ENCODE measurements at regions not wholly inside any gene's neighbourhood (a gene's known extent, or its start where the extent isn't known, plus 50 kb on each side); places are given as distances from the start of the nearest gene placed in this dataset.
"Not testable (repeated sequence)": the region's sequence is repeated elsewhere in the genome, so short reads cannot be mapped to it uniquely, and the experiment has no call there.

DNA sequence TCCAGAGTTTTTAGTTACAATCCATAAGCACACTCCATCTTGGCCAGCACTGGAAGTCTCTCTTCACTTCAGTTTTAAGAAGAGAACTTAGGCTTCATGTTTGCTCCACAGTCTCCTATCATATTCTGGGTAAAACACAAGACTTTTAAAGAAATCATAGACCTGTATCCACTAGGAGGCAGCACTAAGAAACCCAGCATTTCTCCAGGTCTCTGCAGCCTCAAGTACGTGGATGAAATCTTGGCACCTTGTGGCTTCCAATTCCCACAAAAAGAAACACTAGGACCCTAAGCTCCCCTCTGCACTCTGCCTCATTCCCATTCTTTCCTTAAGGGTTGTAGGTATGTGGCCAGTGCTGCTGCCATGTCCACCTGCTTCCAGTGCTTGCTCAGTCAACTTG, 367.3 kb upstream of the CASK start:
- DNase-seq (ENCODE audit: low read depth in 2 of 2): no peak

DNA sequence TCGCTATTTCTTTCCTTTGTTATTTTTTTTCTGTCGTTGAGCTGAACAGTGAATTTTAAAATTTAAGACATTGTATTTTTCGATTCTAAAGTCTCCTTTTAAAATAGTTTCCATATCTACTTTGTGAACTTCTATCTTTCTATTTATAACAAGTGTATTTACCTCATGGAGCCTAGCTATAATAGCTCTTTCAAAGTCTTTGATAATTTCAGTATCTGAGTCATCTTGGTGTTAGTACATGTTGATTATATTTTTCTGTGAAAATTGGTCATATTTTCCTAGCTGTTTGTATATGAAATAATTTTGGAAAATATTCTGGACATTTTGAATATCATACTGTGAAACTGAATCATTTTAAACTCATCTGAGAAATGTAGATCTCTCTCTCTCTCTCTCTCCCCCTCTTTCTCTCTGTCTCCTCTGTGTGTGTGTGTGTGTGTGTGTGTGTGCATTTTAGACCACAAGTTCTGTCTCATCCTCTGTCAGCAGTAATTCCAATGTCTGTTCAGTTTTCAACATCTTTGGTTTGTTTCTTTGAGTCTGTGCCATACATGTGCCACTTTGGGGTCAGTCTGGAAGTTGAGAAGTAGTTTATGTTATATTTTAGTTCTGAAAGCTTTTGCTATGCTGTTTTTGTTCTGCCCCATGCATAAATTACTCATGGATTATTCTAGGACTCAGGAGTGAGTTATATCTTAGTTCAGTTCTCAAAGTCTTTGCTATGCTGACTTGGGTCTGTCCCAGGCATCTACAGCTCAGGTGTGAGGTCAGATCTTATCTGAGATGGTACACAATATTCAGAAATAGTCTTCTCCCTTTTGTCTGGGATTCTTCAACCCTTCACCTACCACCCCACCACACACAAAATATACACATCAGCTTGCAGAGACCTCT, 366.4 kb upstream of the CASK start:
- no peak for DNase-seq (ENCODE audit: low read depth in 2 of 2)

DNA sequence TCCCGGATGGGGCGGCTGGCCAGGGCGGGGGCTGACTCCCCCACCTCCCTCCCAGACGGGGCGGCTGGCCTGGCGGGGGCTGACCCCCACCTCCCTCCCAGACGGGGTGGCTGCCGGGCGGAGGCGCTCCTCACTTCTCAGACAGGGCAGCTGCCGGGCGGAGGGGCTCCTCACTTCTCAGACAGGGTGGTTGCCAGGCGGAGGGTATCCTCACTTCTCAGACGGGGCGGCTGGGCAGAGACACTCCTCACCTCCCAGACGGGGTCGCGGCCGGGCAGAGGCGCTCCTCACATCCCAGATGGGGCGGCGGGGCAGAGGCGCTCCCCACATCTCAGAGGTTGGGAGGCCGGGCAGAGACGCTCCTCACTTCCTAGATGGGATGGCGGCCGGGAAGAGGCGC, 362.3 kb upstream of the CASK start:
- DNase-seq (ENCODE audit: low read depth in 2 of 2): not testable (repeated sequence)

DNA sequence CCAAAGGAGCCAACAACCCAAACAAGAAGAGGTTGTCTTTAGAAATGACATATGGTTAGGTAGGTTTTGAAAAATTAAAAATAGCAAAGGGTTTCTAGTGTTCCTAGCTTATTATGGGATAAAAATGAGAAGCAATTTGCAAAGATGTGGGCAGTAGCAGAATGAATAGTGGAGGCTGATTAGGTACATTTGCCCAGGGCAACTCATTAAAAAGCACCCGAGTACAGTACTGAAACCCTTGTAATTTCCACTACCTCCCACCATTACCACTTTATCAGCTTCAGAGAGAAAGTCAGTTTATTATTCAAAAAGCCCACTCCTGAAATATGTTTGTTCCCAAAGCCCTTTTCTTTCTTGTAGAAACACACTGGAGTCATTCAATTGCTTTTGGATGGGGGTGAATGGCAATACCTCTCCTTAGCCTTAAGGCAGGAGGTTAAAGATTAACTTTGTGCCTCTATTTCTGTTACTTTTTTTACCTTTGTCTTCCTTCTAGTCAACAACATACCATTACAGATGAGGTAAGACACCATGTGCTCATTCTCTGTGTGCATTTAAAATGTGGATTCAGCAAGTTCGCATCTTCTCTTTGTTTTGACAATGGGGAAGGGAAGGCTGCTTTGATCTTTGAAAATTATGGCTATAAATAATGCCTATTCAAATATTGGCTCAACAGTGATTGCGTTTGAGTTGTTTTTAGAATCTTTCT, 353.8 kb upstream of the CASK start:
- DNase-seq (ENCODE audit: low read depth in 2 of 2): no peak

DNA sequence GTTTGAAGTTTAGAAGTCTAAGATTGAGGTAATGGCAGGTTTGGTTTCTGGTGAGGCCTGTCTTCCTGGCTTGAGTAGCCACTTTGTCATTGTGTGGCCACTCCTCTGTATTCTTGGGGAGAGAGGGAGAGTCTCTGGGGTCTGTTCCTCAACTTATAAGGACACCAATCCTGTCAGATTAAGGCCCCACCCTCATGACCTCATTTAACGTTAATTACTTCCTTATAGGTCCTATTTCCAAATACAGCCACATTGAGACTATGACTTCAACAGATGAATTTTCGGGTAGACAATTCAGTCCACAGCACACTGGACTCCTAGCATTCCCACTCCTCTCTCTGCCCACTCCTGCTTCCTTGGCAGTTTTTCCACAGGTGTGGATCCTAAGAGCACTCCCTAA, 350.8 kb upstream of the CASK start:
- DNase-seq (ENCODE audit: low read depth in 2 of 2): no peak

DNA sequence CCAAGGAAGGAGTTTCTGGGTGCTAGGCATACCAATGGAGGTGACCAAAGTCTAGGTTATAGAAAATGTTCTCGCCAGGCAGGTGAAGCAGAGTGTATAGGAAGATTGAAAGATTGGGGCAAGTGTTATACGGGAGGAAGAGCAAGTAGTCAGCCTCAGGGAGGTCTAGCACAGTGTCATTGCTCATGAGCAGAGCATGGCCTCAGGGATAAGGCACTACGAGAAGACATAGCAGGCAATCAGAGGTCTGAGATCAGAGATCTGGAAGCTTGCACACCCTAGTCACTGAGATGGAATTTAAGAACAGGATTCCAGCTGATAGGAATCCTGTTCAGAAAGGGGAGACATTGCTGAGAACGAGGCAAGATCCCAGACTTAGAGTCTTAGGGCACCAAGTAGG, 350.0 kb upstream of the CASK start:
- DNase-seq (ENCODE audit: low read depth in 2 of 2): no peak

DNA sequence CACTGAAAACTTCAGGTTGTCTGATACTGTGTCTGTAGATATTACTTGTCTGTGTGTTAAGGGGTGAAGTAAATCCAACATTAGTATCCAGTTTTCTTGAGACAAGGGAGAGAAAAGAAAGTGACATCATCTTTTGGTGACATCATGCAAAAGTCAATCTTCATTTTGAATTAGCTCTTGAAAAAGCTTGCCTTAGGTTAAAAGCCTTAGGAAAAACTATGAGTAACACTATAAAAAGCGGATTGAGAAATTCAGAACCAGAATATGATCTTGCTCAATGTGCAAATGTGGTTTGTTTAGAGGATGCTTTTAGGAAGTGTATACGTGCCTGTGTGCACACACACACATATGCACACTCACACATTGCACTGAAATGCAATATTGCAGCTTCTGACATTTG, 345.8 kb upstream of the CASK start:
- DNase-seq (ENCODE audit: low read depth in 2 of 2): peak; percentile 36 to 42

DNA sequence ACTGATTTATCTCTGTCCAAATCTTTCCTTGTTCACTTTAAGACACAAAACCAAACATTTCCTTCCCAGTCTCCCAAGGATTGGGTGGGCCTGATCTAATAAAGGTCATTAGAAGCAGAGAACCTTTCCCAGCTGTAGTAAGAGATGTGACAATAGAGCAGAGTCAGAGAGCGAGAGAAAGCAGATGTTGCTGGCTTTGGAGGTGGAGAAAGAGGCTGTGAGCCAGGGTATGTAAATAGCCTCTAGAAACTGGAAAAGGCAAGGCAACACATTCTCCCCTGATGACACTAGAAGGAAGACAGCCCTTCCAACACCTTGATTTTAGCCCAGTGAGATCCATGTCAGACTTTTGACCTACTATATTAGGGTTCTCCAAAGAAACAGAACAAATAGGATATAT, 337.5 kb upstream of the CASK start:
- DNase-seq (ENCODE audit: low read depth in 2 of 2): no peak

DNA sequence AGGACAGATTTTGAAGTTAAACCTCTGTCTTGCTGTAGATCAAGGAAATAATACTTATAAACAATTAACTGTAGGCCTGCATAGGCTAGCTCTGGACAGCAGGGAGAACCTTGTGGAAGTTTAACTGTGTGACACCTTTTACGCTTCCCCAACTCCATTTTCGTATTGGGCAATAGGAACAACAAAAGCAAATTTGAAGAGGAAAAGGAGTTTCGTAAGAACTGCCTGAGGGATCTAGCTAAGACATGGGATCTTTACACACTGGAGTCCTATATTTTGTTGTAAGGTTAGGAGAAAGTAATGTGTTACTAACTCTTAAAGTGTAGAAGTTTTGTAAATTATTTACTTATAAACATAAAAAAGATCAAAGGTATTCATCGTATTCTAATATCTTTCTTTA, 324.9 kb upstream of the CASK start:
- DNase-seq (ENCODE audit: low read depth in 2 of 2): no peak

DNA sequence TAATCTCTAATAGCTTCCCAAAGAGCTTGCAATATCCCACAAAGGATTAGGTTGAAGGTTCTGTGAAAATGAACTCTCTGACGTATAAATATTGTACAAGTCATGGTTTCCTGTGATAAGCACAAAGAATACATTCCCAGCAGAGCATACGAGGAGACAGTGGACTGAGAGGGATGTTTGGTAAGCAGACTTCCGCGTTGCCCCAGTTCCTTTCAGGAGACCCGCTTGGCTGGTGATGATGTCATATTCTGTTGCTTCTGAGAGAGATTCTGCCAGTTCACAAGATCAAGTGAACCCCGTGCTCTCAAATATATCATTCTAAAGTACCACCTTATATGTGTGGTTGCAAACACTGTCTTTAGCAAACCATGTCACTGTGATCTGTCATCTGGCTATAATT, 323.9 kb upstream of the CASK start:
- DNase-seq (ENCODE audit: low read depth in 2 of 2): no peak

DNA sequence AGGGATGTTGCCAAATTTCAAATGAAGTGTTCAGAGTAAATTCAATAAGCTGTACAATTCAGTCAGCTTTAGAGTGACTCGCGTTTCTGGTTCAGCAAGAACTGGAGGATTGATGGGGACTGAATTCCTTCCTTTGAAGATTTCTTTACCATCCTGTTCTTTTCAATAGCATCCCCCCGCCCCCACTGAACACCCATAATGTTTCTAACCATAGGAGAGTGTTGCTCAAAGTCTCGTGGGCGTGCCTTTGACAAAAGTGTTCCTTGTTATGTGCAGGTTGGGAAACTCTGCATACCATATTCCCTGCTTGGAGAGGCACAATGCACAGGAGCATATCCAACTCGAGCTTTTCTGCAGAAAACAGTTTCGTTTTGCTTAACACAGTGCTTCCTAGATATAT, 323.5 kb upstream of the CASK start:
- DNase-seq (ENCODE audit: low read depth in 2 of 2): no peak

DNA sequence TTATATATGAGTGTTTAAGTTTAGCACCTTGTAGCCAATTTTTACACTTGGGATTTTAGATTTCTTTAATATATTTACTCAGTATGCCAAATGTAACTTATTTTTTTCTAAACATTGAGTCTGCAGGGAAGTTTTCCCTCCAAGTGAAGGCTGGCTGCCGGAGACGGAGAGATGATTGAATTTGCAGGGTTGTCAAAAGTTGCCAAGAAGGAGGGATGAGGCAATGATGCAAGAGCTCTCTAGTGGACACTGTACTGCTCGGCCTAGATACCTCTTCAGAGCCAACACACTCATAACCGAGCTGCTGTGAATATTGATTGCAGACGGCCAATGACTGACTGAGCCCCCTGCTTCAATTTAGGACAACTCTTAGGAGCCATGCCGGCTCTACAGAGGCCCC, 318.6 kb upstream of the CASK start:
- no peak for DNase-seq (ENCODE audit: low read depth in 2 of 2)

DNA sequence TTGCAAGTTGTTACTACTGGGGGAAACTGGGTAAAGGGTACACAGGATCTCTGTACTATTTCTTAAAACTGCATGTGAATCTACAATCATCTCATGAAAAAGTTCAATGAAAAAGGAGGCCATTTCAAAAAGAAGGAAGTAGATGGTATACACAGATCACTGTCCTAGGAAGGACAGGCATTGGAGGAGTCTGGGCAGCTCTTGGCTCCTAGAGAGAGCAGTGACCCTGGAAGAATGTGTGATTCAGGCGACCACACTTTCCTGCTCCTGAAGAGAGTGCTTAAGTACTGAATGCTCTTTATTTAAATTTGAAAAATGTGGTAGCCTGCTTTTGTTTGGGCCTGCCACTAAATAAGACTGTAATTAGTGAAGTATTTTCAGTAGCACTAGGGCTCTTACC, 318.1 kb upstream of the CASK start:
- no peak for DNase-seq (ENCODE audit: low read depth in 2 of 2)

DNA sequence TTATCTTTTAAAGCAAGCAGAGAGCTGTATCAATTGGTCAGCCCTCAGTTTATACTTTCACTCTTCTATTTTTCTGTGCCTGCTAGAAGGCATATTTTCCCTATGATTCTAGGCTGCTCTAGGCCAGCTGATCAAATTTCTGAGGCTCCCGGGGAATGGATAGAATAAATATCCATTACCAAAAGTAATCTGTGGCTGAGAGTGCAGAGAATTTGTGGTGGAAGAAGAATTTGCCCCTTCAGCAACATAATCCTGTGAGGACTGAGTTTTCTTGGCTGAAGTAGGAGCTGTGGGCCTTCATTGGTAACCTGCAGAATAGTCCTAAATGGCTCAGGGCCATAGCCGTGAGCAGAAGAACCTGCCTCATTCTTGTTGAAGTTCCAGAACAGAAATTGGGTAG, 314.6 kb upstream of the CASK start:
- DNase-seq (ENCODE audit: low read depth in 2 of 2): no peak

DNA sequence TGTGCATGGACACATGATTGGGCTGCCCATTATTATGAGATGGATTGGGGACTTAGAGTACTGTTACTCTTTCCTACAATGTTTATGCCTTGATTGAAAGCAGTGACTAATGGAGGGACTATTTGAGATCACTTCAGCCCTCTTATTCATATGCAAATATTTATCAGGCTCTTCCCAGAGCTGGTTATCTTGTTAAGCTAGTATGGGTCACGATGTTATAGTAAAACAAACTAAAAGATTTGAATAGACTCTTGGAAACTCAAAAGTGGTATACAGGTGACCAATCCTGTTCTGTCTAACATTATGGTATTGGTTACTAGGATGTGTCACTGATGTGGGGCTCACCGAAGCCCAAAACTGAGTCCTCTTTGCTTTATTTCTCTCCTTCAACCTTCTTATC, 306.2 kb upstream of the CASK start:
- DNase-seq (ENCODE audit: low read depth in 2 of 2): no peak

DNA sequence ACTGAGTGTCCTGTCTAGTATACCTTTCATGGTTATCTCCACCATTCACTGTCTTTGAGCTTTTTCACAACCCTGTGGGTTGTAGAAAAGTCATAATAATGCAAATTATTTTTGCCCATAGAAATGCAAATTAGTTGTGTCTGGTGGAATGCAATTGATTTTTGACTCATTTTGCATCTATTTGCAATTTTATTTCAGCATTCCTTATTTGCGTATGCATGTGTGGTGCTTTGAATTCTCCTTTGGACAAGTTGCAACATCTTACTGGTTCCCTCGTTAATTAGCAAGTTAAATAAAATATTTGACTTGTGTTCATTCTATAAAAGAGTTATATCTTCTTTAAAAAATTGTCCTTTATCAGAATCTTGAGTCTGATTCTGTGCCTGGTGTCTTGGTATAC, 297.3 kb upstream of the CASK start:
- DNase-seq (ENCODE audit: low read depth in 2 of 2): no peak

DNA sequence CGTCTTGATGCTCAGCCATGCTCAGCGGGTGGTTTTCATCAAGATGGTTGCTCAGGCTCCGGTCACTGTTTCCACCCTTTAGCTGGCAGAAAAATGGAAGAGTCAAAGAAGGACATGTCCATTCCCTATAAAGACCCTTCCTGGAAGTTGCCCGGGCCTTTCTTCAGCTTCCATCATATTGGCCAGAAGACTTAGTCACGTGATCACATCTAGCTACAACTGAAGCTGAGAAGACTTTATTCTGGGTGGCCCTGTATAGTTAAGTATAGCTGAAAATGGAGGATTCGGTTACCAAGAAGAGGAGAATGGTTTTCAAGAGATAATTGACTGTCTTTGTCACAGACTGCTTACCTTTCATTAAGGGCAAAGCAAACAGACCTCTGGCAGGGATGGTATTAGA, 296.7 kb upstream of the CASK start:
- no peak for DNase-seq (ENCODE audit: low read depth in 2 of 2)

DNA sequence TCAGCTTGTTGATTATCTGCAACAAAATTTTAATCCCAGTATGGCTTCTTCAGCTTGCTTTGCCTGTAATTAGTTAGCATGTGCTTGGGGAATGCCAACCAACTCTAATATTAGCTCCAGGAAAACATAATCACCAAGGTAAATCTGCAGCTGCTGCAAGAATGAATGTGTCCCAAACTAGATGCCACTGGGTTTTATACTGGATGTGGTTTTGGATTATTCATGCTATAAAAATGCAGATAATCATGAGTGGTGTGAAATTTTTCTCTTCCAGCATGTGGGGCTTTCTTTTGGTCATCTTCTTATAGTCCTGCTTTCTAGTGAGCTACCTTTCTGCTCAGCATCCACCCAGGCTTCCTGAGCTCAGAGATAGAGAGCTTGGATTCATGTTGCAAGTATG, 295.9 kb upstream of the CASK start:
- no peak for DNase-seq (ENCODE audit: low read depth in 2 of 2)

DNA sequence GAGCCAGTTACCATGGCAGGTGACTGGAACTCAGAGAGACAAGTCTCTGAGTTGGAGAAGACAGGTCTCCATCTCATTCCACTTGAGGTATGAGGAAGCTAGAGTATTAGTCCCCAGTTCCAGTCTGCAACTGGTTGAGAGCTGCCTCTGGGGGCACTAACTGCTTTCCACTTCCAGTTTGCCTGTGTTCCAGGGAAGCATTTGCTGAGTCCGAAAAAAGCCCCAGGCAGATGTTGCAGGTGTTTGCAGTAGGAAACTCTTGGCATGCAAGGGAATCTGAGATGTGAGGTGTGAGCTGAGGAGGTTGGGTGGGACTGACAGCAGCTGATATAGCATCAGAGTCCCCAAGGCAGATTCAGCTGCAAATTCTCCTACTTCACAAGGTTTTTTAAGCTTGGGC, 272.2 kb upstream of the CASK start:
- DNase-seq (ENCODE audit: low read depth in 2 of 2): no peak

DNA sequence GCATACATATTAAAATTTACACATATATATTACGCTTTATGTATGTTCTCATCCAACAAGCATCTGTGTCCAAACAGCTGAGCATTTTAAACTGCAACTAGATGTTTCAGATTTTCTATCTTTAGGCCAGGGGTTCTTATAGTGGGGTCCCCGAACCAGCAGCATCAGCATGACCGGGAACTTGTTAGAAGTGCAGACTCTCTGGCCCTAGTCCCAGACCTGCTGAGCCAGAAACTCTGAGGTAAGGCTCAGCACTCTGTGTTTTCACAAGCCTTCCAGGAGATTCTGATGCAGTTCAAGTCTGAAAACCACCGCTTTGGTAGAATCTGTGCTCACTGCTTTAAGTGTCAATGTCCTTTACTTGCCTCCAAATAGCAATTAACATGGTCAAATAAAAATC, 266.2 kb upstream of the CASK start:
- no peak for DNase-seq (ENCODE audit: low read depth in 2 of 2)

DNA sequence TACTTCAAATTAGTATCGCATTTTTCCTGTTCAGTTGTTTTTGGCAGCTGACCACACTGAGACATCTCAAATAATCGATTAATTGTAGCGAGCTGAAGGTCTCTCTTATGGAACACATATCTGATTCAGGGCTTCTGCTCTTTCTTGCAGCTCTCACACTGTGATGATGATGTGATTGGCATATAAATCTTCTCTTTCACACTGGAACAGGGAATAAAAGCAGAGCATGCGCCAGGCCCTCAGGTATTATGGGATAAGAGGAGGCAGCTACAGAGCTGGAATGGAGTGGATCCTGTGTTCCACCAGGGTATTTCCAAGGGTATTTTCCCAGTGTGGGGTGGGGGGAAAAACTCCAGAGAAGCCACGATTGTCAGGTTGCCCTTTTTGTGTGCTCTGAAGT, 265.4 kb upstream of the CASK start:
- no peak for DNase-seq (ENCODE audit: low read depth in 2 of 2)

DNA sequence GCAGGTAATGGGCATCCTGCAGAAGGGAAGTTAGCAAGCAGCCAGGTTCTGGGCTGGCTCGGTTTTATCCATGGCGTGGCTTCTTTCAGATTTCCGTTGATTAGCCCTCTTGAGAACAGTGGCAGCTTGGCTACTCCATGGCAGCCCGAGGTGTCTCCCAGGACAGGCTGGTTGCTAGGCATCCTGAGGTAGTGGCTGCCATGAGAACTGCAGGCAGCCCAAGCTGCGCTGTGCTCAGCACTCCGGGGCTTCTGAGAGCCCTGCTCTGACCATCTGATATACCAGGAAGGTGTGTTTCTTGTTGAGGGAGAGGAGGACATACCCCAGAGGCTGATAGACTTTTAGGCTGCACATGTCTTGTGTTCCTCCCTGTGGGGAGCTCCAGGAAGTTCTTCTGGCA, 253.4 kb upstream of the CASK start:
- no peak for DNase-seq (ENCODE audit: low read depth in 2 of 2)

DNA sequence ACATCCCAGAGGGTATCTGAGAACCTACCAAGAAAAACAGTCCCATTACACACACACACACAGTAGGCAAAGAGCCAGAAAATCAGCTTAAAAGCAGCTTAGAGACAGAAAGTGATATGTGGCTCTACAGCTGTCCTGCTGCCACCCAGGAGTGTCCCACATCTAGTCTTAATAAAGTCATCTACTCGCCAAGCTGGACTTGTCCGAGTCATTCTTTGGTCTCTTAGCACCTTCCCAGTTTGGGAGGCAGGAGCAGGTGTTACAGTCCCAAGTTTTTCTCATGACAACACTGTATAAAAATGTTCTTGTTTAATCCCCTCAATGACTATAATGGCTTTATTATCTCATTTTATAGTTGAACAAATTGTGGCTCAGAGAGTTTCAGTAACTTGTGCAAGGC, 252.5 kb upstream of the CASK start:
- no peak for DNase-seq (ENCODE audit: low read depth in 2 of 2)

DNA sequence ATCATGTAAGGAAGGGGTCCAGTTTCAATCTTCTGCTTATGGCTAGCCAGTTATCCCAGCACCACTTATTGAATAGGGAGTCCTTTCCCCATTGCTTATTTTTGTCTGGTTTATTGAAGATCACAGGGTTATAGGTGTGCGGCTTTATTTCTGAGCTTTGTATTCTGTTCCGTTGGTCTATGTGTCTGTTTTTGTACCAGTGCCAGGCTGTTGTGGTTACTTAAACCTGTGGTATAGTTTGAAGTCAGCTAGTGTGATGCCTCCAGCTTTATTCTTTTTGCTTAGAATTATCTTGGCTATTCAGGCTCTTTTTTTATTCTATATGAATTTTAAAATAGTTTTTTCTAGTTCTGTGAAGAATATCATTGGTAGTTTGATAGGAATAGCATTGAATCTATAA, 234.6 kb upstream of the CASK start:
- not testable (repeated sequence) for DNase-seq (ENCODE audit: low read depth in 2 of 2)
